OCI-LY3 (cell line): ENCODE measurements at regions not wholly inside any gene's neighbourhood (a gene's known extent, or its start where the extent isn't known, plus 50 kb on each side); places are given as distances from the start of the nearest gene placed in this dataset.

Source experiments
- H2AFZ ChIP-seq: fragments of 200-600, 300-600 bp; shearing (Covaris generic); 2 replicates; pipeline ENCODE4 v1.6.0; 2014; ENCODE audit warnings: antibody characterized with exemption, low read depth, low read length
- H3K27ac ChIP-seq: fragments of 200-600, 300-600 bp; sonication (generic); 2 replicates; pipeline ENCODE4 v1.5.1; 2014; ENCODE audit warnings: mild to moderate bottlenecking, low read length, moderate library complexity, mixed read lengths
- H3K27me3 ChIP-seq: fragments of 200-600, 300-600 bp; sonication (generic); 2 replicates; pipeline ENCODE4 v1.6.1; 2014; ENCODE audit warnings: low read depth, low read length, mixed read lengths
- H3K36me3 ChIP-seq: fragments of 200-600, 300-600 bp; sonication (generic); replicated peaks from 2 replicates; pipeline ENCODE3; 2014; ENCODE audit warnings: low read depth, low read length, mixed read lengths
- H3K4me1 ChIP-seq: fragments of 300-600, 200-600 bp; sonication (generic); 2 replicates; pipeline ENCODE4 v1.6.1; 2014; ENCODE audit warnings: low read length, mixed read lengths
- H3K4me2 ChIP-seq: fragments of 200-600, 300-600 bp; sonication (generic); 2 replicates; pipeline ENCODE4 v1.6.1; 2014; ENCODE audit warnings: low read length, mixed read lengths
- H3K4me3 ChIP-seq: fragments of 300-600, 200-600 bp; sonication (generic); 2 replicates; pipeline ENCODE4 v1.5.1; 2014; ENCODE audit warnings: antibody characterized with exemption, mild to moderate bottlenecking, low read length, moderate library complexity
- H3K79me2 ChIP-seq: fragments of 300-600, 200-600 bp; shearing (Covaris generic); 2 replicates; pipeline ENCODE4 v1.6.1; 2014; ENCODE audit warnings: mild to moderate bottlenecking, low read length, mixed read lengths
- H3K9ac ChIP-seq: fragments of 300-600, 200-600 bp; shearing (Covaris generic); 2 replicates; pipeline ENCODE4 v1.6.0; 2014; ENCODE audit warnings: mild to moderate bottlenecking, low read length, moderate library complexity
- H3K9me3 ChIP-seq: fragments of 200-600, 300-600 bp; shearing (Covaris generic); 2 replicates; pipeline ENCODE4 v1.6.1; 2014; ENCODE audit warnings: low read length, mixed read lengths; ENCODE audit not compliant: insufficient read depth
- H4K20me1 ChIP-seq: fragments of 200-600, 300-600 bp; sonication (generic); 2 replicates; pipeline ENCODE4 v1.6.1; 2016; ENCODE audit warnings: low read length, mixed read lengths; ENCODE audit not compliant: insufficient read depth
- EZH2phosphoT487 ChIP-seq: fragments of 200-600 bp; shearing (Covaris generic); IDR thresholded peaks from 2 replicates; pipeline ENCODE4 v1.6.1; 2018; ENCODE audit warnings: antibody characterized with exemption, mixed run types, low read depth
- TF ChIP-seq, protein P1 (sequence below): fragments of 200-600, 300-600 bp; sonication (generic); IDR thresholded peaks from 2 replicates; pipeline ENCODE4 v1.5.1; 2014; ENCODE audit warnings: antibody characterized with exemption, low read length, low read depth

DNA sequence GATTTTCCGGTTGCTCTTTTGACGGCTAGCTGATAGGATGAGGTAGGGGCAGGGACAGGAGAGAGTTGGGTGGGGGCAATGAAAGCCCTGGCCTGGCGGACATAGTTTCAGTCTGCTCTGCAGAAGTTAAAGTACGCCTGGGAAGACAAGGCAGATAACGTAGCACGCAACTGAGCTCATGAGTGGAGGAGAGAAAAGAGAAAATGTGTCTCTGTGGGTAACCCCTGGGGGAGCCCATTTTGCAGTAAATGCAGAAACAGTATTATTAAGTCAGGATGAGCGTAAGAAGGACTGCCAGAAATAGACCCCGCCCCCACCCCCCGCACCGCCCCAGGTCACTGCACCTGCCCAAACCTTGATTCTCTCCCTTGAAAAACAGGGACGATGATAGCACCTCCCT is 51.7 kb upstream of the TARBP1 start:
- no peaks in the 10 kb centered on the region for H4K20me1 ChIP-seq
- peaks cover 16% of the 10 kb centered on the region for H3K4me1 ChIP-seq
- no peak overlapping the region for H3K4me2 ChIP-seq
- peaks cover 35% of the 10 kb centered on the region for H3K27me3 ChIP-seq
- H3K79me2 ChIP-seq, result no peaks in the 10 kb centered on the region
- H3K27ac ChIP-seq, result no peak overlapping the region
- TF ChIP-seq EZH2phosphoT487, result no peak
- TF ChIP-seq, protein P1, sequence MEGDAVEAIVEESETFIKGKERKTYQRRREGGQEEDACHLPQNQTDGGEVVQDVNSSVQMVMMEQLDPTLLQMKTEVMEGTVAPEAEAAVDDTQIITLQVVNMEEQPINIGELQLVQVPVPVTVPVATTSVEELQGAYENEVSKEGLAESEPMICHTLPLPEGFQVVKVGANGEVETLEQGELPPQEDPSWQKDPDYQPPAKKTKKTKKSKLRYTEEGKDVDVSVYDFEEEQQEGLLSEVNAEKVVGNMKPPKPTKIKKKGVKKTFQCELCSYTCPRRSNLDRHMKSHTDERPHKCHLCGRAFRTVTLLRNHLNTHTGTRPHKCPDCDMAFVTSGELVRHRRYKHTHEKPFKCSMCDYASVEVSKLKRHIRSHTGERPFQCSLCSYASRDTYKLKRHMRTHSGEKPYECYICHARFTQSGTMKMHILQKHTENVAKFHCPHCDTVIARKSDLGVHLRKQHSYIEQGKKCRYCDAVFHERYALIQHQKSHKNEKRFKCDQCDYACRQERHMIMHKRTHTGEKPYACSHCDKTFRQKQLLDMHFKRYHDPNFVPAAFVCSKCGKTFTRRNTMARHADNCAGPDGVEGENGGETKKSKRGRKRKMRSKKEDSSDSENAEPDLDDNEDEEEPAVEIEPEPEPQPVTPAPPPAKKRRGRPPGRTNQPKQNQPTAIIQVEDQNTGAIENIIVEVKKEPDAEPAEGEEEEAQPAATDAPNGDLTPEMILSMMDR, result no peak
- no peak overlapping the region for H3K9ac ChIP-seq
- H2AFZ ChIP-seq, result no peak overlapping the region
- no peaks in the 10 kb centered on the region for H3K36me3 ChIP-seq
- no peaks in the 10 kb centered on the region for H3K9me3 ChIP-seq
- no peak overlapping the region for H3K4me3 ChIP-seq

DNA sequence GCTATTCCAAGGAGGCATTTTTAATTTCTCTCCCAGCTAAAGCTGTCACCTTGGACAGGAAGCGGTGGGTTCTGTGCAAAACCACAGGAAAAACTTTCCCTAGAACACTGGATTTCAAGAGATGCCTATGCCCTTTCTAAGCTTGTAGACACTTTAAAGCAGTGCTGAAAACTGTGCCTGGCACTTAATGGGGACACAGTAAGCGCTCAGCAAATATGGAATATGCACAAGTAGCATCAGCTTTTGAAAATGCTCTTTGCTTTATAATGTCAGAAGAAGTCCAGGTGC is 50.9 kb upstream of the TARBP1 start:
- Histone ChIP-seq H3K27ac (no peak overlapping the region), H3K79me2 (no peaks in the 10 kb centered on the region), H3K4me3 (no peak overlapping the region), H3K27me3 (peaks cover 42% of the 10 kb centered on the region), H3K4me2 (no peak overlapping the region), H3K4me1 (peaks cover 21% of the 10 kb centered on the region), H4K20me1 (no peaks in the 10 kb centered on the region), H3K36me3 (no peaks in the 10 kb centered on the region), H3K9me3 (no peaks in the 10 kb centered on the region), H3K9ac (no peak overlapping the region), H2AFZ (no peak overlapping the region)
- TF ChIP-seq, protein P1, result no peak
- TF ChIP-seq EZH2phosphoT487, result no peak

DNA sequence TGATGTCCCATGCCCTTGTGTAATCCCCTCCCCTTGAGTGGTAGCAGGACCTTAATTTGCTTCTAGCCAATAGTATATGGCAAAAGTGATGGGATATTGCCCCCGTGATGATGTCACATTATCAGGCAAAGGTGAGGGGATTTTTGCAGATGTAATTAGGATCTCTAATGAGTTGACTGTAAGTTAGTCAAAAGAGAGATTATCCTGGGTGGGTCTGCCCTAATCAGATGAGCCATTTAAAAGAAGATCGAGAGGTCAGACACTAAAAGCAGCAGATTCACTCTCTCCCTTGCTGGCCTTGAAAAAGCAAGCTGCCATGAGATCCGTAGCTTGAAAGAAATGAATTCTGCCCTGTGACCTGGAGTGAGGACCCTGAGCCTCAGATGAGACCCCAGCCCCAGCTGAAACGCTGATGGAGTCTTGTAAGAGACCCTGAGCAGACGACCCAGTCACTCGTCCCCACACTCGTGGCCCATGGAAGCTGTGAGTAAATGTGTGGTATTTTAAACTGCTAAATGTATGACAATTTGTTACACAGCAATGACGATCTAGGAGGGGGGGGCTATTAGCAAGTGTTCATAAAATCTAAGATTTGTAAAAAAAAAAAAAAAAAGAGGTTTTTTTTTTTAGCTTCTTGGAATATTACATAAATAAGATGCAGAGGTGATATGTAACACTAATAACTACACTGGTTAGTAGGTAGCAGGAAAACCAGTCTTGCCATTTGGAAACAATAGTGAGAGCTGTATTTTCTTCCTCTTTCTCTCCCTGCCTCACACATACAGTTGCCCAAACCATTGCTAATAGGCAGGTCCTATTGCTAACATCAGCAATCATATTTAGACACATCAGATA is 50.3 kb upstream of the TARBP1 start:
- no peaks in the 10 kb centered on the region for H3K9me3 ChIP-seq

More for the DNA sequence above, 50.3 kb upstream of the TARBP1 start:
- peak overlapping the region; percentile 39 for H3K4me3 ChIP-seq
- H4K20me1 ChIP-seq, result no peaks in the 10 kb centered on the region
- peak overlapping the region; percentile 65 for H3K4me2 ChIP-seq
- H3K79me2 ChIP-seq, result no peaks in the 10 kb centered on the region
- H3K9ac ChIP-seq, result no peak overlapping the region
- H2AFZ ChIP-seq, result no peak overlapping the region
- peaks cover 21% of the 10 kb centered on the region for H3K4me1 ChIP-seq
- no peak overlapping the region for H3K27ac ChIP-seq
- H3K27me3 ChIP-seq, result peaks cover 46% of the 10 kb centered on the region
- no peak for TF ChIP-seq EZH2phosphoT487
- TF ChIP-seq, protein P1, result no peak
- H3K36me3 ChIP-seq, result no peaks in the 10 kb centered on the region
